Spinal cord (tissue), 9 donors: ENCODE measurements at regions not wholly inside any gene's neighbourhood (a gene's known extent, or its start where the extent isn't known, plus 50 kb on each side); places are given as distances from the start of the nearest gene placed in this dataset.
"Not testable (repeated sequence)": the region's sequence is repeated elsewhere in the genome, so short reads cannot be mapped to it uniquely, and the experiment has no call there.

ENCODE experiments used
- DNase-seq, 6 donors: peaks; one replicate each; pipeline versions ENCODE4 v3.0.0 to v3.0.0-alpha.2; 2013 to 2015; ENCODE audit warnings: low spot score in 6 of 6, low read depth in 4 of 6
- H3K27ac ChIP-seq: one replicate; pipeline ENCODE4 v1.5.1; 2013; ENCODE audit warnings: low read depth, low read length, control low read depth
- H3K27me3 ChIP-seq: one replicate; pipeline ENCODE4 v1.6.1; 2013; ENCODE audit warnings: low read length; ENCODE audit not compliant: control insufficient read depth, insufficient read depth
- H3K36me3 ChIP-seq: one replicate; pipeline ENCODE4 v1.6.1; 2013; ENCODE audit warnings: low read length; ENCODE audit not compliant: control insufficient read depth, insufficient read depth
- H3K4me1 ChIP-seq: one replicate; pipeline ENCODE4 v1.6.1; 2013; ENCODE audit warnings: low read length; ENCODE audit not compliant: control insufficient read depth, insufficient read depth
- H3K4me3 ChIP-seq: one replicate; pipeline ENCODE4 v1.5.1; 2013; ENCODE audit warnings: low read depth, low read length, control low read depth
- H3K9me3 ChIP-seq: one replicate; pipeline ENCODE4 v1.6.1; 2013; ENCODE audit warnings: low read length; ENCODE audit not compliant: control insufficient read depth, insufficient read depth
- WGBS: methylation state at CpG from one replicate; pipeline ENCODE4 v1.1.5; 2013; ENCODE audit warnings: missing lambda C conversion rate; ENCODE audit not compliant: insufficient coverage; 5-methylcytosine and 5-hydroxymethylcytosine counted together
- donor health status: healthy.

DNA sequence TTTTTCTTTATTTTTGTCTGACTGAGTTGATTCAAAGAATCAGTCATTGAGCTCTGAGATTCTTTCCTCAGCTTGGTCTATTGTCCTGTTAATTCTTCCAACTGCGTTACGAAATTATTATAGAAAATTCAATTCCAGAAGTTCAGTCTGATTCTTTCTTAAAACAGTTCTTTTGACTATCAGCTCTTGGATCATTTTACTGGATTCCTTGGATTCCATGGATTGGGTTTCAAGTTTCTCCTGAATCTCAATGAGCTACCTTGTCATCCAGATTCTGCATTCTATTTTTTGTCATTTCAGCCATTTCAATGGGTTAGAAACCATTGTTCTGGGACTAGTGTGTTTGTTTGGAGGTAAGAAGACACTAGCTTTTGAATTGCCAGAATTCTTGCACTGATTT is 169.3 kb downstream of the PCDH20 start:
- DNase-seq = no peak
- Histone ChIP-seq H3K9me3 (no peaks in the 10 kb centered on the region), H3K27me3 (no peaks in the 10 kb centered on the region), H3K4me3 (no peak overlapping the region), H3K36me3 (no peaks in the 10 kb centered on the region), H3K4me1 (no peaks in the 10 kb centered on the region), H3K27ac (no peak overlapping the region)
- 80% methylated on average over 2 of the region's 2 CpGs for WGBS

DNA sequence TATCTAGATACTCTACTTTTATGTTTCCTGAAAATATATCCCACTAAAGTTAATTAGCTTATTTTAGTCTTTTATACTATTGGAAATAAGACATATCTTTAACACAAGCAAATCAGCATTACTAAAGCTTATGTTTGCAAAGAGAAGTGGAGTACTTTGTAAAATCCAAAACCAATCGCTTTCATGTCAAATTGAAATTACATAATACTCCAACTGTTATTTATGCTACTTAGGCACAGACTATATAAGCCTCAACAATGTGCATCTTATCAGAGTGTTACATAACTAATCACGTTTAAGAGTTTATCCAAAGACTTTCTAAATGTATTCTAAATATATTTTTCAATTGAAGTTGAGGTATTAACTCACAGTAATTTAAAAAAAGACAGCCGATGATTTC is 200.0 kb downstream of the PCDH20 start:
- H3K27ac ChIP-seq = no peak overlapping the region
- WGBS = no CpG with 5 or more reads among the region's 3 CpGs
- no peaks in the 10 kb centered on the region for H3K27me3 ChIP-seq
- no peaks in the 10 kb centered on the region for H3K36me3 ChIP-seq
- no peak for DNase-seq
- no peaks in the 10 kb centered on the region for H3K9me3 ChIP-seq
- H3K4me3 ChIP-seq = no peak overlapping the region
- H3K4me1 ChIP-seq = no peaks in the 10 kb centered on the region

DNA sequence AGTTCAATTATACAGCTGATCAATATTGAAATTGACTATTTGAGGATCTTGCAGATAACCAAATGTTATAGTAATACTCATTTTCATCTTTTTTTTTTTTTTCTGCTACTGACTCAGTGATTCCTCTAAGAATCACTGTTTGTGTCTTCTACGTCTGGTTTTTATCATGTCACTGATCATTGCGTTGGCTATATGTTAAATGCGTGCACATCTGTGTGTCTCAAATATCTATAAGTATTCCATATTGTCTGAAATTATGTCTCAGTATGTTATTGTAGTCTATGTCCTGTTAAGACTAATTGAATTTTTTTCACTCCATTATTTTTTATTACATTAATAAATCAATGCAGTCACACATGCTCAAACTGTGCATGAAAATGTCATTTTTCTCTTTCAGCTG is 200.5 kb downstream of the PCDH20 start:
- H3K9me3 ChIP-seq = no peaks in the 10 kb centered on the region
- H3K4me3 ChIP-seq = no peak overlapping the region
- peak in 1 of 6 donors; percentile 12 for DNase-seq
- H3K4me1 ChIP-seq = no peaks in the 10 kb centered on the region
- no peaks in the 10 kb centered on the region for H3K27me3 ChIP-seq
- H3K36me3 ChIP-seq = no peaks in the 10 kb centered on the region
- WGBS = no CpG with 5 or more reads among the region's 3 CpGs
- no peak overlapping the region for H3K27ac ChIP-seq

DNA sequence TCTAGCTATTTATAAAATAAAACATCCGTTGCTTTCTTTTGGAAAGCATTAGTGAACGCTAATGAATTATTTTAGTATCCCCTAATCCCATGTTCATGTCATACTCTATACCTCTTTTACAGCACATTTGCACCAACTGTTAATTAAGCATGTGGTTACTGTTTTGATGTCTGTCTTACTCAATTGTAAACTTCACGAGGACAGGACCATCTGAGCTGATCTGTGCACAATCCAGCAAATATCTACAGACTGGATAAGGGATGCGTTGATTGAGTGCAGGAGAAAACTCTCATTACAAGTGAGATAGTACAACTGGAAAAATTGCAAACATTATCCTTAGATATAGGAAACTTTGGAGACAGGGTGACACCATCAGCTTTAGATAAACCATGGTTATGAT is 201.1 kb downstream of the PCDH20 start:
- no peaks in the 10 kb centered on the region for H3K36me3 ChIP-seq
- H3K4me1 ChIP-seq = no peaks in the 10 kb centered on the region
- H3K27ac ChIP-seq = no peak overlapping the region
- no peak overlapping the region for H3K4me3 ChIP-seq
- WGBS = no CpG with 5 or more reads among the region's 4 CpGs
- no peaks in the 10 kb centered on the region for H3K9me3 ChIP-seq
- no peaks in the 10 kb centered on the region for H3K27me3 ChIP-seq
- no peak for DNase-seq

DNA sequence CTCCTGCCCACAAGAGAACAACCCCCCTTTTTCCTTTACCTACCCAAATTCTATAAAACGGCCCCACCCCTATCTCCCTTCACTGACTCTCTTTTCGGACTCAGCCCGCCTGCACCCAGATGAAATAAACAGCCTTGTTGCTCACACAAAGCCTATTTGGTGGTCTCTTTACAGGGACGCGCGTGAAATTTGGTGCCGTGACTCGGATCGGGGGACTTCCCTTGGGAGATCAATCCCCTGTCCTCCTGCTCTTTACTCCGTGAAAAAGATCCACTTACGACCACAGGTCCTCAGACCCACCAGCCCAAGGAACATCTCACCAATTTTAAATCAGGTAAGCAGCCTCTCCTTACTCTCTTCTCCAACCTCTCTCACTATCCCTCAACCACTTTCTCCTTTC is 209.8 kb downstream of the PCDH20 start:
- not testable (repeated sequence) for H3K9me3 ChIP-seq, H3K4me3 ChIP-seq, H3K27me3 ChIP-seq, H3K4me1 ChIP-seq, H3K36me3 ChIP-seq, DNase-seq, H3K27ac ChIP-seq
- WGBS = 89% methylated on average over 11 of the region's 11 CpGs

DNA sequence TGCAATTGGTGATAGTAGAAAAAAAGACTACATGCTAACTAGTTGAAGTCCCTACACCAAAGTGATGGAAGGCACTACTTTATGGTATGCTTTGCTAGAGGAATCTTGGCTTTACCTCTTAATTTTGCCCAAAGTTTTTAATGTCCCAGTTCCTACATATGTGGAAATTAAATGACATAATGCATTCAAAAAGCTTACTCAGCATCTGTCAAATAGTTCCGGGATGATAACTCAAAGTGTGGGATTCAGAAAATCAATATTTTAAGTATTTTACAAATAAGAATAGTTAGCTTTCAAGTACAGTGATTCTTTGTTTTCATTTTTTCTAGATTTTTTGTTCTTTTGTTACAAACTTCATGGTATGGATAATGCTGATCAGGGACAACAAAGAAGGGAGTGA is 211.6 kb downstream of the PCDH20 start:
- no peaks in the 10 kb centered on the region for H3K9me3 ChIP-seq
- H3K4me3 ChIP-seq = no peak overlapping the region
- no peak for DNase-seq
- no peaks in the 10 kb centered on the region for H3K36me3 ChIP-seq
- WGBS = no CpG with 5 or more reads among the region's 1 CpG
- no peaks in the 10 kb centered on the region for H3K27me3 ChIP-seq
- H3K27ac ChIP-seq = no peak overlapping the region
- no peaks in the 10 kb centered on the region for H3K4me1 ChIP-seq

DNA sequence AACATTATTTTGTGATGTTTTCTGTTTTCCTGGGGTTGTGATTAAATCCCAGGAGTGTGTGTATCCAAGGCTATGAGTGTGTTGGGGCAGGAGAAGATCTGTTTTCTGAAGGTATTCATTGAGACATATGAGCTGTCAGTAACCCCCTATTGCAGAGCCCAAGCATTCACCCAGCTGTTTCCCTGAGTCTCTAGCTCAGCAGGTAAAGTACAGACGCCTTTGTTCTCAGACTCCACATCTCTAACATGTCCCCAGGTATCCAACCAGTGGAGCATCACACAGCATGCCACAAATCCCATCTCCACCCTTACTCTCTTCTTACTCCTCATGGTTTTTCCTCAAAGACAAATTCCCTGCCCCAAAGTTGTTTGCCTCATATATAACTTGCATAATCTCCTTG is 213.6 kb downstream of the PCDH20 start:
- 11% methylated on average over 1 of the region's 1 CpG for WGBS
- no peak for DNase-seq
- no peak overlapping the region for H3K27ac ChIP-seq
- H3K4me1 ChIP-seq = no peaks in the 10 kb centered on the region
- no peaks in the 10 kb centered on the region for H3K27me3 ChIP-seq
- no peak overlapping the region for H3K4me3 ChIP-seq
- no peaks in the 10 kb centered on the region for H3K36me3 ChIP-seq
- H3K9me3 ChIP-seq = no peaks in the 10 kb centered on the region

DNA sequence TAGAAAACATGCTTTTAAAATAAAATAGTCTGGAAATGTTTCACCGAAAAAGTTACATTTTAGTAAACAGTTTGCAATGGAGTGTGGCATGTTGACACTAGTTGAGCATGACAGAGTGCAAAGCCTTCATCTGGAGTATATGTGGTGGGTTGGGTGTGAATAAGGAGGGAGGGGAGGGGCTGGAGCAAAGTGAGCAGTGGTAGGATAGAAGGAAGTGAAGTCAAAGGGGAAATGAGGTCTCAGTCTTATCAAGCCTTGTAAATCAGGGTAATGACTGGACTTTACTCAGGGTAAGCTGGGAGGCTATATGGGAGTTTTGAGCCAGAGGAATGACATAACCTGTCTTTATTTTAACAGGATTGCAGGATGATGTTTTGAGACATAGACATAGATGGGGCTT is 222.8 kb downstream of the PCDH20 start:
- Histone ChIP-seq H3K9me3 (no peaks in the 10 kb centered on the region), H3K27me3 (no peaks in the 10 kb centered on the region), H3K4me3 (no peak overlapping the region), H3K4me1 (no peaks in the 10 kb centered on the region), H3K36me3 (no peaks in the 10 kb centered on the region), H3K27ac (no peak overlapping the region)
- WGBS = 90% methylated on average over 1 of the region's 1 CpG
- no peak for DNase-seq

DNA sequence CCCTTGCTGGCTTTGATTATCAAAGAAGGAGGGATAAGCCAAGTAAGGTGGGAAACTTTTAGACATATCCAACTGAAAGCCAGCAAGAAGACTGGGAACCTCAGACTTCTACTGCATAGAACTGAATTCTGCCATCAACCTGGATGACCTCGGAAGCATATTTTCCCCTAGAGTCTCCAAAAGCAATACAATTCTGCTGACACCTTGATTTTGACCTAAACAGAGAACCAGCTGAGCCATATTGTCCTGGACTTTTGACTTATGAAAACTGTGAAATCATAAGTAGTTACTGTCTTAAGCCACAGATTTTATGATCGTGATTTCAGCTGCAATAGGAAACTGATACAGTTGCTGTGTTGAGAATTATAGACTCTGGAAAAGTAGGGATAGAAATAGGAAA is 227.6 kb downstream of the PCDH20 start:
- Histone ChIP-seq H3K27ac (no peak overlapping the region), H3K27me3 (no peaks in the 10 kb centered on the region), H3K9me3 (no peaks in the 10 kb centered on the region), H3K36me3 (no peaks in the 10 kb centered on the region), H3K4me1 (no peaks in the 10 kb centered on the region), H3K4me3 (no peak overlapping the region)
- 96% methylated on average over 2 of the region's 2 CpGs for WGBS
- DNase-seq = no peak

DNA sequence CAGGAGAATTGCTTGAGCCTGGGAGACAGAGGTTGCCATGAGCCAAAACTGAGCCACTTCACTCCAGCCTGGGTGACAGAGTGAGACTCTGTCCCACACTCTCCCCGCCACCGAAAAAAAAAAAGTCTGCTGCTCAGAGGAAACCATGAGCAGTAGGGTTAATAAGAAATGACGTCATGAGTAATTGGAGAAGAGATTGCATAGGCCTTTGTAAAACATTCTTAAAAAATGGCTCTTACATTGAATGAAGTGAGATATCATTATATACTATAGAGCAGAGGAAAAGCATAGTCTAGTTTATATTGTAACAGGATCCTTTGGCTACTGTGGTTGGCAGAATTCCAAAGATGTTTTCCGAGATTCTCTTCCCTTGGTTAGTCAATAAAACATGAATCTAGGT is 228.2 kb downstream of the PCDH20 start:
- 100% methylated on average over 2 of the region's 4 CpGs for WGBS

More for the DNA sequence above, 228.2 kb downstream of the PCDH20 start:
- Histone ChIP-seq H3K27ac (no peak overlapping the region), H3K4me3 (no peak overlapping the region), H3K9me3 (no peaks in the 10 kb centered on the region), H3K4me1 (no peaks in the 10 kb centered on the region), H3K27me3 (no peaks in the 10 kb centered on the region), H3K36me3 (no peaks in the 10 kb centered on the region)
- no peak for DNase-seq
